Stimulated activated memory B cell treated with anti-CD40 and anti-IgM and Interleukin-4, amounts not matched to agents 10 μg/mL and 1 μg/mL and 100 μg/mL, for 72 hours (primary cell): ENCODE measurements at regions not wholly inside any gene's neighbourhood (a gene's known extent, or its start where the extent isn't known, plus 50 kb on each side); places are given as distances from the start of the nearest gene placed in this dataset.
"Not testable (repeated sequence)": the region's sequence is repeated elsewhere in the genome, so short reads cannot be mapped to it uniquely, and the experiment has no call there.

Experiments
- ATAC-seq: fragments of 150-1000 bp; cut with Tn5 transposase; 2 replicates; pipeline ENCODE4 v1.10.0; 2021
- H3K27ac Mint-ChIP-seq: one replicate; pipeline ENCODE4 v1.8.0; 2022; ENCODE audit warnings: mild to moderate bottlenecking, mixed read lengths
- H3K27me3 Mint-ChIP-seq: one replicate; pipeline ENCODE4 v1.8.0; 2022; ENCODE audit warnings: mixed read lengths
- H3K36me3 Mint-ChIP-seq: one replicate; pipeline ENCODE4 v1.8.0; 2022; ENCODE audit warnings: mixed read lengths
- H3K4me1 Mint-ChIP-seq: one replicate; pipeline ENCODE4 v1.8.0; 2022; ENCODE audit warnings: mixed read lengths
- H3K4me3 Mint-ChIP-seq: one replicate; pipeline ENCODE4 v1.8.0; 2022; ENCODE audit warnings: mild to moderate bottlenecking, moderate library complexity, mixed read lengths
- H3K9me3 Mint-ChIP-seq: one replicate; pipeline ENCODE4 v1.8.0; 2022; ENCODE audit warnings: mixed read lengths

DNA sequence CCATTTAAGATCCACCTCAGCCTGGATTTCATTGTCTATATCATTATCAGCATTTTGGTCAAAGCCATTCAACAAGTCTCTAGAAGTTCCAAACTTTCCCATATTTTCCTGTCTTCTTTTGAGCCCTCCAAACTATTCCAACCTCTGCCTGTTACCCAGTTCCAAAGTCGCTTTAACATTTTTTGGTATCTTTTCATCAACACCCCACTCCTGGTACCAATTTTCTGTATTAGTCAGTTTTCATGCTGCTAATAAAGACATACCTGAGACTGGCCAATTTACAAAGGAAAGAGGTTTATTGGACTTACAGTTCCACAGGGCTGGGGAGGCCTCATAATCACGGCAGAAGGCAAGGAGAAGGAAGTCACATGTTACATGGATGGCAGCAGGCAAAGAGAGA, 982.9 kb downstream of the TAF11L14 start:
- H3K27me3 Mint-ChIP-seq, H3K4me1 Mint-ChIP-seq, ATAC-seq, H3K9me3 Mint-ChIP-seq, H3K4me3 Mint-ChIP-seq, H3K27ac Mint-ChIP-seq, H3K36me3 Mint-ChIP-seq: not testable (repeated sequence)

DNA sequence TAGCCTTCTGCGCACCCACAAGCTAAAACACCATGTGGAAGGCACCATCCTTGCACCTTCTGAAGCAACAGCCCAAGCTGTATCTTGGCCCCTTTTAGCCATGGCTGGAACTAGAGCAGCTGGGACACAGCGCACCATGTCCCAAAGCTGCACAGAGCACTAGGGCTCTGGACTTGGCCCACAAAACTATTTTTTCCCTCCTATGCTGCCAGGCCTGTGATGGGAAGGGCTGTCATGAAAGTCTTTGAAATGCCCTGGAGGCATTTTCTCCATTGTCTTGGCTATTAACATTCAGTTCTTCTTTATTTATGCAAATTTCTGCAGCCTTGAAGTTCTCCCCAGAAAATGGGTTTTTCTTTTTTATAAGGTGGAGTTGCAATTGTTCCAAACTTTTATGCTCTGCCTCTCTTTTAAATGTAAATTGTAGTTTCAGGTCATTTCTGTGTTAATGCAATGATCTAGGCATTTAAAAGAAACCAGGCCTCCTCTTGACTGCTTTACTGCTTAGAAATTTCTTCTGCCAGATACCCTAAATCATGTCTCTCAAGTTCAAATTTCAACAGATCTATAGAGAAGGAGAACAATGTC, 996.3 kb downstream of the TAF11L14 start:
- Mint-ChIP-seq H3K9me3 (no peaks in the 10 kb centered on the region), H3K4me3 (no peak overlapping the region), H3K4me1 (no peaks in the 10 kb centered on the region), H3K27me3 (no peaks in the 10 kb centered on the region), H3K27ac (no peak overlapping the region), H3K36me3 (no peaks in the 10 kb centered on the region)
- peak; percentile 9 for ATAC-seq

DNA sequence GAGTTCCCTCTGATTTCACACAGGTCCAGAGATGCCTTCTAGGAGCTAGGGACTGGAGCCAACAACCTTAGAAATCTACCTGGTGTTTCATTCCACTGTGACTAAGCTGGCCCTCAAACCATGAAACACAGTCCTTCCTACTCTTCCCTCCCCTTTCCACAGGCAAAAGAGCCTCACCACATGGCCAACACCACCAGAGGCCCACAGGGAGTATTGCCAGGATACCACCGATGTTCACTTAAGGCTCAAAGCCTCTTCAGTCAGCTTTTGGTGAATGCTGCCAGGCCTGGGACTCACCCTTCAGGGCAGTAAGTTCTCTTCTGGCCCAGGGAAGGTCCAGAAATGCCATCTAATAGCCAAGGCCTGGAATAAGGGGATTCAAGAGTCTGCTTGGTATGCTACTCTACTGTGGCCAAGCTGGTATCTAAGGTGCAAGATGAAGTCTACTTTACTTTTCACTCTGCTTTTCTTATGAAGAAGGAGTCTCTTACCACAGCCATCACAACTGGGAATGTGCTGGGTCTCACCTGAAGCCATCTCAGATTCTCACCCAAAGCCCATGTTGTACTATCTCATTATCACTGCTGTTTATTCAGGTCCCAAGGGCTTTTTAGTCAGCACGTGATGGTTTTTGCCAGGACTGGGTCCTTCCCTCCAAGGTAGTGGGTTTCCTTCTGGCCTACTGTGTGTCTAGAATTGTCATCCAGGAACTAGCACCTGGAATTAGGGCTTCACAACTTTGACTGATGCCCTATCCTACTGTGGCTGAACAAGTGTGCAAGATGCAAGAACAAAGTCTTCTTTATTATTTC, 1018.4 kb downstream of the TAF11L14 start:
- H3K36me3 Mint-ChIP-seq: no peaks in the 10 kb centered on the region
- H3K4me3 Mint-ChIP-seq: no peak overlapping the region
- no peak for ATAC-seq
- peaks cover 24% of the 10 kb centered on the region for H3K27me3 Mint-ChIP-seq
- H3K27ac Mint-ChIP-seq: no peak overlapping the region
- H3K4me1 Mint-ChIP-seq: no peaks in the 10 kb centered on the region
- peaks cover 17% of the 10 kb centered on the region for H3K9me3 Mint-ChIP-seq

DNA sequence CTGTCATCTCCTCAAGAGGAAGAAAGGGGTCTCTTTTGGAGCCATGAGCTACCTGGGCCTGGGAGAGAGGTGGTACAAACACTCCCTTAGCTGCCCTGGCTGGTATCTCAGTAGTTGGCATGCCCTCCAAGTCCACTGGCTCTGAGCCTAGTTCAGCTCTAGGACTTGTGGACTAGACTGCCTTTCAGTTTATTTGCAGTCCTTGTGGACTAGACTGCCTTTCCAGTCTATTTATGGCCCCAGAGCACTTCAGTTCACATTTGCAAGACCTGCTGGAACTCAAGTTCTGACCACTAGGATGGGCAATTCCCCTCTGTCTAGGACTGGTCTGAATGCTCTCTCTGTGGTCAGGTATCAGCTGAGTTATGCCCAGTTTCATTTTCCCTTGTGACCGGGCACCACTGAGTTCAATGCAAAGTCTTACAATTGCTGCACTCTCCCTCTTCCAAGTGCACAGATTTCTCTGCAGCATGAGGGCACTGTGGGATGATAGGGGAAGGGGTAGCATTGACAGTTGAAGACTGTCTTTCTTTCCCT, 1019.0 kb downstream of the TAF11L14 start:
- no peaks in the 10 kb centered on the region for H3K4me1 Mint-ChIP-seq
- peaks cover 24% of the 10 kb centered on the region for H3K27me3 Mint-ChIP-seq
- no peak for ATAC-seq
- H3K27ac Mint-ChIP-seq: no peak overlapping the region
- no peak overlapping the region for H3K4me3 Mint-ChIP-seq
- H3K36me3 Mint-ChIP-seq: no peaks in the 10 kb centered on the region
- H3K9me3 Mint-ChIP-seq: peaks cover 16% of the 10 kb centered on the region

DNA sequence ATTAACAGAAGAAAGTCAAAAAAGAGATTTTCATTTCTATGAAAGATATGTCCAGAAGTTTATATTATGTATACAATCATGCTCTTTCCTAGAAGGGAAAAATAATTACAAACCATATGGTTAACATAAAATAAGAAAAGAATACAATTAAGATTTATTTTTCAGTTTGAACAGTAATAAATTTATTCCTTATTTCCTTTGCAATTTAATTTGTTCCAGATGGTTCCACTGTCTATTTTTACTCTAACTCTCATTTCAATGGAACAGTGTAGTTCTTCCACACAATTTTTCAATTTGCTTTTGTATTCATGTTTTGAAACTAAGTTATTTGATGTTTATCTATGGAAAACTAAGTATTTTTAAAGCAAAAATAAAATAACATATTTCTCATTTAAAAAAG, 1026.3 kb downstream of the TAF11L14 start:
- no peak overlapping the region for H3K4me3 Mint-ChIP-seq
- no peaks in the 10 kb centered on the region for H3K36me3 Mint-ChIP-seq
- no peaks in the 10 kb centered on the region for H3K9me3 Mint-ChIP-seq
- H3K27ac Mint-ChIP-seq: no peak overlapping the region
- H3K4me1 Mint-ChIP-seq: no peaks in the 10 kb centered on the region
- H3K27me3 Mint-ChIP-seq: no peaks in the 10 kb centered on the region
- ATAC-seq: no peak

DNA sequence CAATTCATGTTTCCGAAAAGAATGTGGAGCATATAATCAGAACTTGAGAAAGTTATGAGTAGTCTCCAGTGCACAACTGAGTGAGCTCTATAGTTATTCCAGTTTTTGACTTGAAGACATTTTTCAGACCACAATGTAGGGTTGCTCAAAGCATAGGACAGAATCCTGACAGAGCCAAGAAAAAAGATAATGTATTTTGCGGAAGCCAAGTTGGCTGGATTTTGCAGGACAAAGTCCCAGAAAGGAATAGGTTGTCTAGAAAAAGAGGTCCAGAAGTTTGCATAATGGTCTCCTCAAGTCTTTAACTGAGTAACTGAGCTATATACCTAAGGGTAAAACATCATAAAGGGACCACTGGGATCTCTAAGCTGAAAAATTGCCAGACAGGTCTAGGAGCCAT, 1028.0 kb downstream of the TAF11L14 start:
- Mint-ChIP-seq H3K4me1 (no peaks in the 10 kb centered on the region), H3K27me3 (no peaks in the 10 kb centered on the region), H3K27ac (no peak overlapping the region), H3K36me3 (no peaks in the 10 kb centered on the region), H3K4me3 (no peak overlapping the region), H3K9me3 (no peaks in the 10 kb centered on the region)
- no peak for ATAC-seq

DNA sequence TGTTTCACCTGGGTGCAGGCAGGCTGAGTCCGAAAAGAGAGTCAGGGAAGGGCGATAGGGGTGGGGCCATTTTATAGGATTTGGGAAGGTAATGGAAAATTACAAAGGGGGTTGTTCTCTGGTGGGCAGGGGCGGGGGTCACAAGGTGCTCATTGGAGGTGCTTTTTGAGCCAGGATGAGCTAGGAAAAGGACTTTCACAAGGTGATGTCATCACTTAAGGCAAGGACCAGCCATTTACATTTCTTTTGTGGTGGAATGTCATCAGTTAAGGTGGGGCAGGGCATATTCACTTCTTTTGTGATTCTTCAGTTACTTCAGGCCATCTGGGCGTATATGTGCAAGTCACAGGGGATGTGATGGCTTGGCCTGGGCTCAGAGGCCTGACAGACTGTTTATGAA, 1040.0 kb downstream of the TAF11L14 start:
- not testable (repeated sequence) for H3K4me1 Mint-ChIP-seq, ATAC-seq, H3K27ac Mint-ChIP-seq, H3K36me3 Mint-ChIP-seq, H3K27me3 Mint-ChIP-seq, H3K4me3 Mint-ChIP-seq, H3K9me3 Mint-ChIP-seq

DNA sequence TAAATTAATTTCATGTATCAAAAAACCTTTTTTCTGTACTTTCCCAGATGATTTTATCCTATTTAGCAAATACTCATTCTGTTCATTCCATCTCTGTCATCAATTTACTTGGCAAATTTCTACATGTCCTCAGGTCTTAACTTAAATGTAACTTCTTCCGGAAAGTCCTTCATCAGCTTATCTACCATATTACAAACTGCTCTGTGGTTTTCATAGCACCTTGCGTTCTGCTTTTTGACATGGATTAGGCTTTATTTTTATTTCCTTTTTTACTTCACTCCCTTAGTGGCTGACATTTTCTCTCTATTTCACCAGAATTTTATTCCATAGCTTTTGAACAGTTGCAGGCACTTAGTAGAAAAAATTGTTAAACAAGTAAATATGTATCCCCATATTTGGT, 1040.8 kb downstream of the TAF11L14 start:
- ATAC-seq: no peak
- Mint-ChIP-seq H3K4me1 (no peaks in the 10 kb centered on the region), H3K27ac (no peak overlapping the region), H3K4me3 (no peak overlapping the region), H3K27me3 (no peaks in the 10 kb centered on the region), H3K9me3 (no peaks in the 10 kb centered on the region), H3K36me3 (no peaks in the 10 kb centered on the region)

DNA sequence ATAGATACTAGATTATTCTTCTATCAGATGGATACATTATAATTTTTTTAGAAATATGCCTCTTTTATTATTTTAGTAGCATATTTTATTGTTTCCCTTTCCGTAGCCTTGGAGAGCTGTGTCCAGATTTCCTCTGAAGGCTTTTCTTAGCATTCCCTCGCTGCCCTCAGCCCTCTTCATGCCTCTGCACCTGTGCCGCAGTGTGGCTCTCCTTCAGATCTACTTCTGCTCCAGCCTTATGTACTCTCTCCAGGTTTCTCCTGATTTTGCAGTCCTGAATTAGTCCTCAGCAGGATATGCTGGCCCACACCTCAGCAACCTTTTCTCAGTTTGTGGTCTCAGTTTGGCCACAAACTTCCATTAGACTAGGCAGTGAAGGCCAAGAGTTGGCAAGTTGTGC, 1052.0 kb downstream of the TAF11L14 start:
- no peak for ATAC-seq
- H3K27me3 Mint-ChIP-seq: no peaks in the 10 kb centered on the region
- no peak overlapping the region for H3K27ac Mint-ChIP-seq
- no peak overlapping the region for H3K4me3 Mint-ChIP-seq
- no peaks in the 10 kb centered on the region for H3K9me3 Mint-ChIP-seq
- no peaks in the 10 kb centered on the region for H3K36me3 Mint-ChIP-seq
- no peaks in the 10 kb centered on the region for H3K4me1 Mint-ChIP-seq

DNA sequence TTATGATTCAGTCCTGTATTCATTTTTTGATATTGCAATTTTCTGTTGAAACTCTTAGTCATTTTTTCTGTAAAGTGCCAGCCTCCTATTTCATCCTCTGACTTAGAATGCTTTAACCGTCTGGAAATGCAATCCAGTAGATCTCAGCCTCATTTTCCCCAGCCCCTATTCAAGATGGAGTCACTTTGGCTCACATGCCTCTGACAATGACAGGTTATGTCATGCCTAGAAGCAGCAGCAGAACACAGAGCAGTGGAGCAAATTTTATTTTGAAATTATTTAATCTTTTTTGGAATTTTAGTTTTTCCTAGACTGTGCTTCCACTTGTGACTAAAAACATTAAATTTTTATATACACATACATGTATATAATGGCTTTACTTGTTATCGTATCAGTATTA, 1053.2 kb downstream of the TAF11L14 start:
- H3K9me3 Mint-ChIP-seq: no peaks in the 10 kb centered on the region
- H3K4me3 Mint-ChIP-seq: no peak overlapping the region
- no peaks in the 10 kb centered on the region for H3K36me3 Mint-ChIP-seq
- no peaks in the 10 kb centered on the region for H3K4me1 Mint-ChIP-seq
- no peak overlapping the region for H3K27ac Mint-ChIP-seq
- no peaks in the 10 kb centered on the region for H3K27me3 Mint-ChIP-seq
- ATAC-seq: no peak

DNA sequence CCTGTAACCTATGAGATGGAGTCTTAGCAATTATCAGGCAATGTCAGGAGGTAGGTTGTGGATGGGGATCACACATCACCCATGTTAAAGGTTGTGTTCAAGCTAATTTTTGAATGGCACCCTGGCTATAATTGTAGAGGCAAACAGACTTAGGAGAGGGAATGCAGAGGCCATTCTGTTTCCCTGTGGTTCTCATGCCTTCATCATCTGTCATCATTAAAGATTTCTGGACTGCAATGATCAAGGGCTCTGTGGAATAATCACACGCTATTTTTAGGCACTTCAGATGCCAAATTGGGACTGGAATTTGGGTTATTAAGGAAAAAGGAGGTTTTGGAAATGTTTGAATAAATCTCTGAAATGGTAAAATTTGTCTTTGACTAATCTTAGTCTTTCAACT, 1065.4 kb downstream of the TAF11L14 start:
- no peaks in the 10 kb centered on the region for H3K9me3 Mint-ChIP-seq

DNA sequence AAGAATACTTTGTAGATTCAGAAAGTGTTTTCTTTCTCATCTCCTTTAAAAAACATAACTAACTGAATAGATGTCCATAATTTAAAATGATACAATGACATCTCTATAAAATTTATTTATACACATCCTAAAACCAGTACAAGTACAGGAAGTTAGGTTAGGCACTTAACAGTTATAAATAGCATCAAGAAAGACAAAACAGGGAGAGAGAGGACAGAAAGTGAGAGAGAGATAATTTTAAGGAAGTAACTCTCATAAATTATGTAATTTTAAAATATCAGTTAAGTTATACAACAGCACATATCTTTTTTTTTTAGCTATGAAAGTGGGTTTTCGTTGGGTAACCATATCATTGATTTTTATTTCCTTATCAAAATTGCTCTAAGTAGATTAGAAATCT, 1068.6 kb downstream of the TAF11L14 start:
- Mint-ChIP-seq H3K9me3 (no peaks in the 10 kb centered on the region), H3K36me3 (peaks cover 3% of the 10 kb centered on the region), H3K4me3 (no peak overlapping the region), H3K4me1 (peaks cover 24% of the 10 kb centered on the region), H3K27ac (no peak overlapping the region), H3K27me3 (no peaks in the 10 kb centered on the region)
- ATAC-seq: no peak

More for the DNA sequence above, 1065.4 kb downstream of the TAF11L14 start:
- Mint-ChIP-seq H3K4me3 (no peak overlapping the region), H3K36me3 (no peaks in the 10 kb centered on the region), H3K27ac (peak overlapping the region; percentile 97), H3K4me1 (peaks cover 27% of the 10 kb centered on the region), H3K27me3 (no peaks in the 10 kb centered on the region)
- ATAC-seq: no peak

DNA sequence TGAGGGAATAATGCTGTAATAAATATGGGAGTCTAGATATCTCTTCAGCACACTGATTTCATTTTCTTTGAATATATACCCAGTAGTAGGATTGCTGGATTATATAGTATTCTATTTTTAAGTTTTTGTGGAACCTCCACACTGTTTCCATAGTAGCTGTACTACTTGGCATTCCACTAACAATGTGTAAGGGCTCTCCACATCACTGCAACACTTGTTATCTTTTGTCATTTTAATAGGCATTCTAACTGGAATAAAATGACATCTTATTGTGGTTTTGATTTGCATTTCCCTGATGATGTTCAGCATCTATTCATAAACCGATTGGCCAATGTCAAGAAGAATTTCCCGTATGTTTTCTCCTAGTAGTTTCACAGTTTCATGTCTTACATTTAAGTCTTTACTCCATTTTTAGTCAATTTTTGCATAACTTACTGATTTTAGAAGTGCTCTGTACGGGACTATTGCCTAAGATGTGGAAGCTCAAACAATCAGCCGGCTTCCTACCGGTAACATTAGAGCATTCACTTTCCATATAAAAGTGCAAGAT, 1078.8 kb downstream of the TAF11L14 start:
- H3K4me3 Mint-ChIP-seq: no peak overlapping the region
- H3K9me3 Mint-ChIP-seq: peaks cover 6% of the 10 kb centered on the region
- H3K4me1 Mint-ChIP-seq: peaks cover 11% of the 10 kb centered on the region
- H3K27me3 Mint-ChIP-seq: no peaks in the 10 kb centered on the region
- peaks cover 4% of the 10 kb centered on the region for H3K36me3 Mint-ChIP-seq
- no peak for ATAC-seq
- no peak overlapping the region for H3K27ac Mint-ChIP-seq

DNA sequence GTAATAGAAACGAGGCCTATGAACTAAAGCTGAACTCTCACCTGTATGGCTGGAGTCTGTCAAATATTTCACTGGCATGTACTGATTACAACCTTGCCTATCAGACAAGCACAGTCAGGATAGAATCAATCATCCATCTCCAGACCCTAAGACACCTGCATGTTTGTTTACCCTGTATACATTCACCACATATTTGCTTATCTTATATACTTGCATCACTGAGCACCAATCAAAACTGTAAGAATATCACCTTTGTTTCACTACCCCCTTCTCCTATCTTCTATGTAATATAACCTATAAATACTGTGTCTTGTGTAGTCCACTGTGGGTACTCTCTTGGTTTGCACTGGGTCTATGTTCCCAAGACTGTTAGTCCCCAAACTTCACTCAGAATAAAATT, 1085.7 kb downstream of the TAF11L14 start:
- Mint-ChIP-seq H3K27ac (no peak overlapping the region), H3K27me3 (no peaks in the 10 kb centered on the region), H3K36me3 (no peaks in the 10 kb centered on the region), H3K9me3 (no peaks in the 10 kb centered on the region), H3K4me3 (no peak overlapping the region), H3K4me1 (peaks cover 26% of the 10 kb centered on the region)
- ATAC-seq: no peak

DNA sequence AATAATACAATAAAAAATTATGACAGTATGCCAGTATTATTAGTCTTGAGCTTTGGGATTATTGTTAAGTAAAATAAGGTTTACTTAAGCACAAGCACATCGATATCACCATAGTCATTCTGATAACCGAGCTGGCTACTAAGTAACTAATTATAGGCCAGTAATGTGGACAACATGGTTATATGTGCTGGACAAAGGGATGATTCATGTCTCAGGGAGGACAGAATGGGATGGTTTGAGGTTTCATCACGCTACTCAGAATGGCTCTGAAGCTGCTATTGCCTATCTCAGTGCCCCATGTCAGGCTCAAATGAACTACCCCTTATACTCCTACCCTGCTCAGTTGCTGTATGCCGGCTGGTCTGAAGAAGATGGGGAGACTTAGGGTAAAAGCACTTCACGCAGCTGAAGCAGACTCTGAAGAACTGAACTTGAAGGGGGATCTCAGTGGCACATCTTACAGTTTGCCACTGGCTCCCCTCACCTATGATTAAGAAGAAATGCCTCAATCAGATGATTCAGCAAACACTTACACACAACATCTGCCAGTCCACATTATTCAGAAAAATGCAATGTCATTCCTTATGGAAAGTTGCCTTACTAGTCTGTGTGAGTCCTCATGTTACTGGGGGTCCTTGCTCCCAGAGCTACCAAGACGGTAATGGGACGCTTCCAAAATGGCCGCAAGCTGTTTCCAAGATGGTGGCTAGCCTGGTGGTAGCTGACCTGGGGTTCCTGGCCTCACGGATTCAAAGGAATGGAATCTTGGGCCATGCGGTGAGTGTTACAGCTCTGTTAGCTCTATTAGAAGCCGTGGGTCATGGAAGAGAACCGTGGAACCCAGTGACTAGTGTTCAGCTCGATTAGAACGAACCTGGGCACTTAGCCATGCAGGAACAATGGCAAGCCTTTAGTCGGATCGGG, 1098.6 kb downstream of the TAF11L14 start:
- Mint-ChIP-seq H3K27ac (no peak overlapping the region), H3K36me3 (peaks cover 39% of the 10 kb centered on the region), H3K4me1 (peaks cover 1% of the 10 kb centered on the region), H3K9me3 (no peaks in the 10 kb centered on the region), H3K4me3 (no peak overlapping the region), H3K27me3 (no peaks in the 10 kb centered on the region)
- ATAC-seq: no peak
